ENCODE measurements at regions not wholly inside any gene's neighbourhood (a gene's known extent, or its start where the extent isn't known, plus 50 kb on each side); places are given as distances from the start of the nearest gene placed in this dataset.

GRCh38 chr9:78584589-78584988 lies 287.7 kb downstream of the PSAT1 start:
- no peak for TF ChIP-seq CTCF (IDR thresholded peaks at IDR 0.05; ENCODE audit: low read length, missing control alignments)
- no peak overlapping the region for H3K4me3 ChIP-seq (replicated peaks; ENCODE audit: low read depth, low read length)
- no peak for DNase-seq (ENCODE audit: low read depth)

- H3K4me3 ChIP-seq (replicated peaks; ENCODE audit: low read depth, low read length): no peak overlapping the region
- DNase-seq (ENCODE audit: low read depth): no peak
- no peak for TF ChIP-seq CTCF (IDR thresholded peaks at IDR 0.05; ENCODE audit: low read length, missing control alignments)
Observed at GRCh38 chr9:78585909-78586308, 289.0 kb downstream of the PSAT1 start.

- H3K4me3 ChIP-seq (replicated peaks; ENCODE audit: low read depth, low read length): no peak overlapping the region
- DNase-seq (ENCODE audit: low read depth): no peak
- no peak for TF ChIP-seq CTCF (IDR thresholded peaks at IDR 0.05; ENCODE audit: low read length, missing control alignments)
Observed at GRCh38 chr9:78590068-78590467, 293.1 kb downstream of the PSAT1 start.

GRCh38 chr9:78592811-78593210 lies 295.9 kb downstream of the PSAT1 start:
- no peak overlapping the region for H3K4me3 ChIP-seq (replicated peaks; ENCODE audit: low read depth, low read length)
- DNase-seq (ENCODE audit: low read depth): peak; percentile 27
- no peak for TF ChIP-seq CTCF (IDR thresholded peaks at IDR 0.05; ENCODE audit: low read length, missing control alignments)

GRCh38 chr9:78595200-78595945 lies 298.4 kb downstream of the PSAT1 start:
- no peak overlapping the region for H3K4me3 ChIP-seq (replicated peaks; ENCODE audit: low read depth, low read length)
- no peak for TF ChIP-seq CTCF (IDR thresholded peaks at IDR 0.05; ENCODE audit: low read length, missing control alignments)
- DNase-seq (ENCODE audit: low read depth): no peak

GRCh38 chr9:78596346-78596745 lies 299.4 kb downstream of the PSAT1 start:
- DNase-seq (ENCODE audit: low read depth): no peak
- TF ChIP-seq CTCF (IDR thresholded peaks at IDR 0.05; ENCODE audit: low read length, missing control alignments): no peak
- no peak overlapping the region for H3K4me3 ChIP-seq (replicated peaks; ENCODE audit: low read depth, low read length)

- no peak for DNase-seq (ENCODE audit: low read depth)
- no peak overlapping the region for H3K4me3 ChIP-seq (replicated peaks; ENCODE audit: low read depth, low read length)
- TF ChIP-seq CTCF (IDR thresholded peaks at IDR 0.05; ENCODE audit: low read length, missing control alignments): no peak
Observed at GRCh38 chr9:78598120-78598519, 301.2 kb downstream of the PSAT1 start.

Data from fibroblast of pulmonary artery (primary cell).